Hematopoietic multipotent progenitor cell (in vitro differentiated cells): ENCODE measurements at regions not wholly inside any gene's neighbourhood (a gene's known extent, or its start where the extent isn't known, plus 50 kb on each side); places are given as distances from the start of the nearest gene placed in this dataset.

Experiments
- DNase-seq, 3 donors: peaks; one replicate each; pipeline ENCODE4 v3.0.0-alpha.2; 2011 to 2015; ENCODE audit warnings: low read depth in 2 of 3, low spot score in 2 of 3

GRCh38 chr5:29387384-29387783, 1806.1 kb upstream of the CDH6 start:
- no peak for DNase-seq

DNA sequence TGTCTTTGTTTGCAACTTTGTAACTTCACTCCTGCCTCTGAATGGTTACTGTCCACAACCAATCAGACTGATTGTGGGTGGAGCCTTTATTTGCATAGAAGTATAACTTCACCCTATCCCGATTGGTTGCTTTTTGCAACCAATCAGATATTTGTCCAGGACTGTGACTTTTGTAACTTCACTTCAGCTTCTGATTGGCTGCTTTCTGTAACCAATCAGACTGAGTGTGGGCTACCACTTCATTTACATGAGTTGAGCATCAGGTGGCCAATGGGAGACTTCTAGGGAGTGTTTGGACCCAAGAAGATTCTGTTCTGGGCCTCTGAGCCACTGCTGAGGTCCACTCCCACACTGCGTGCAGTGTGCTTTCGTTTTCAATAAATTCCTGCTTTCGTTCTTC, 1810.7 kb upstream of the CDH6 start:
- no peak for DNase-seq

DNA sequence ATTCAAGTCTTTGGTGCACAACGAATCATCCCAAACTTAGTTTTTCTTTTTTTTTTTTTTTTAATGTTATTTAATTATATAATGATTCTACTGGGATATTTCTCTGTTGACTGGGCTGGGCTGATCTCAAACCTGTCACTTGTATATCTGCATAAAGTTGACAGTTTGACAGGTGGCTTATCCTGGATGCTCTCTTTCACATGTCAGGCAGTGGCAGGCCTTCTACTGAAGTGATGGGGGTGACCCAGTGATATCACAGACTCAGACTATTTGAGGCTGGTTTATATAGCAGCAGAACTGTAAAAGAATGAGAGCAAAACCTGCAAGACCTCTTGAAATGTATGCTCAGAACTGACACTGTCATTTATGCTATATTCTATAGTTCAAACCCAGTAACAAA, 1813.5 kb upstream of the CDH6 start:
- DNase-seq = no peak

- DNase-seq = no peak
These were observed 1813.9 kb upstream of the CDH6 start for GRCh38 chr5:29379619-29380018.

GRCh38 chr5:29378104-29378503, 1815.4 kb upstream of the CDH6 start:
- DNase-seq = no peak

DNA sequence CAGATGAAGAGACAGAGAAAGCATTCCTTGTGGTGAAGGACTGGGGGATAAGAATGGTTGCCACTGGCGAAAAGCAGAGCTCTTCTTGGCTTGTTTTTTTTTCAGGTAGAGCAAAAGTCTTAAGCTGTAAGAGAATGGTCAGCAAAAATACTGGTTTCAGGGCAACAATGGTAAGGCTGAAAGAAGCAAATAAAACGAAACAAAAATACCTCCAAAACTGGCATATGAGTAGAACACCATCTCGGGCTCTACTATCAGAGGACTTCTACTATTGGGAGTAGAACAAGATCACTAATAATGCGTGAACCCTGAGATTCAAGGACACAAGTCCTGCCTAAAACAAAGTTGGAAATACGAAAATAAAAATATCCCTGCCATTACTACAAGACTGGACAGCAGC, 1823.2 kb upstream of the CDH6 start:
- no peak for DNase-seq

DNA sequence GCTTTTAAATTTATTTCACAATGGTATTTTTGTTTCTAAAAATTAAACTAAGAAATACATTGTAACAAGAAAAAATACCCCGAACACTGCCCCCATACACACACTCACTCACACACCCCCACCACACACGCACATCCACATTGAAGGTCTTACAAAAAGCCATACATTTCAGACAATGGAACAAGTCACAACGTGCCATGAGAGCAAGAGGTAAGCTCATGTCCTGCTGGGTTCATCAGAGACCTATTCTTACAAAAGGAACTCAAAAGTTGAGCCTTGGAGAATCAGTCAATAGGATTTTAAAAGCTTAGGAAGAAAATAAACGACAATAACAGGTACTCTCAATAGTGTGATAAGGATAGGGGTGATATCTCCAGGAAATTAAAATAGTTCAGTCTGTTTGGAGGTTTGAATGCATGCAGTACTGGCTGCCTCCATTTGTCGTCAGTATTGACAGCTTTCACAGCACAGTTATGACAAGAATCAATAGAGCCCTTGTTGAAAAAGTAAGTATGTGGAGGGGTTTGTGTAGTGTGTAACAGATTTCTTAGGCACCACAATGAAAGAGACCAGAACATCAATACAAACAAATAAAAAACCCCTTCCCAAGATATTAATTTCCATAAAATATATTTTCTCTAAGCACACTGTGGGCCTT, 1826.2 kb upstream of the CDH6 start:
- DNase-seq = no peak

GRCh38 chr5:29351170-29351569, 1842.3 kb upstream of the CDH6 start:
- no peak for DNase-seq

GRCh38 chr5:29337030-29337429, 1856.5 kb upstream of the CDH6 start:
- no peak for DNase-seq

- no peak for DNase-seq
These were observed 1871.9 kb upstream of the CDH6 start for GRCh38 chr5:29321591-29321990.

GRCh38 chr5:29309359-29309758, 1884.1 kb upstream of the CDH6 start:
- no peak for DNase-seq

DNA sequence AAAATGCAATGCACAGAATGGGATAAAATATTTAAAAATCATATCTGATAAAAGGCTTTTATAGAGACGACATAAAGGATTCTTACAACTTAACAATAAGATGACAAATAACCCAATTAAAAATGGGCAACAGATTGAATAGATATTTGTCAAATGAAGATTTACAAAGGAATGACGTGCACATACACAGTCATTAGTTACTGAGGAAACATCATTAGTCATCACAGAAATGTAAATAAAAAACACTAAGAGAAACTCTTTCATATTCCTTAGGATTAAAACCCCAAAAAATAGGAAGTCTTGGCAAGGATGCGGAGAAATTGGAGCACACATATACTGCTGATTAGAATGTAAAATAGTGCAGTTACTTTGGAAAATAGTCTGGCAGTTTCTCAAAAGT, 1886.0 kb upstream of the CDH6 start:
- no peak for DNase-seq

DNA sequence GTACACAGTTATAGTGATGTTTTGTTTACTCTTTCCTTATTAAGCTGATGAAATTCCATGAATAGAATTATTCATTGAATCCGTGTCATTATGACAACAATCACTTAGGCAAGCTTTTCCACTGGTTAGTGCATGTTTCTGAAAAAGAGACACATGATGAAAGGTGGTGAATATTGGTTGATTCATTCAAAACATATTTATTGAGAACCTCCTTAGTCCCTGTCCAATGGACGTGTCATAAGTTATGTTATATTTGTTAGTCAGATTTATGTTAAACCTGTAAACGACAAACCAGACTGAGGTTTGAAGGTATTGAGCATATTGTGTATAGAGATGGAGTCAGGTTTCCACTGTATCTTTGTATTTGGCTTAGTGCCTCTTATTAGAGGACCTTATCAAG, 1888.9 kb upstream of the CDH6 start:
- DNase-seq = no peak

DNA sequence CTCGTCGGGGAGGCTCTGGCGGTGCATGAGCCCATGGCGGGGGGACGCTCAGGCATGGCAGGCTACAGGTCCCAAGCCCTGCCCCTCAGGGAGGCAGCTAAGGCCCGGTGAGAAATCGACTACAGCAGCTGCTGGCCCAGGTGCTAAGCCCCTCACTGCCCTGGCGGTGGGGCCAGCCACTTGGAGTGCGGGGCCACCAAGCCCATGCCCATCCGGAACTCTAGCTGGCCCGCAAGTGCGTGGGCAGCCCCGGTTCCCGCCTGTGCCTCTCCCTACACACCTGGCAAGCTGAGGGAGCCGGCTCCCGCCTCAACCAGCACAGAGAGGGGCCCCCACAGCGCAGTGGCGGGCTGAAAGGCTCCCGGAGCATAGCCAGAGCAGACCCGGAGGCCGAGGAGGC, 1896.9 kb upstream of the CDH6 start:
- DNase-seq = no peak

DNA sequence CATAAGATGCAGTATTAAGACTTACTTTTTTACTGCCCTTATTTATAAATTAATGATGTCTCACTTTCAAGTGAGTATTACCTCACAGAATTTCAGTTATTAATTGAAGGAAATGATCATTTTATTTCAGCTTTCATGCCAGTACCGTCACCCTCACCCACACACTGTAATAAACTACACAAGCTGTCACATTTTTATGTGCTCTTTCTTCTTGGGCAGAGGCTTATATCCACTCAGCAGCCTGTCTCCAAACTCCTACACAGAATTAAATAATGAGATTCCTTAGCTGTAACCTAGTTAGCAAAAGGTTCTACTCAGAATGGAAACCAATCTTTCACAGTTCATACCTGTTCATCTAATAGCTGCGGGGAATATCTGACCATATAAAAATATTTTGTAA, 1915.8 kb upstream of the CDH6 start:
- DNase-seq = no peak

- no peak for DNase-seq
These were observed 1917.1 kb upstream of the CDH6 start for GRCh38 chr5:29276371-29276770.

- DNase-seq = no peak
These were observed 1929.6 kb upstream of the CDH6 start for GRCh38 chr5:29263915-29264351.

- DNase-seq = no peak
These were observed 1931.0 kb upstream of the CDH6 start for GRCh38 chr5:29262339-29263123.

DNA sequence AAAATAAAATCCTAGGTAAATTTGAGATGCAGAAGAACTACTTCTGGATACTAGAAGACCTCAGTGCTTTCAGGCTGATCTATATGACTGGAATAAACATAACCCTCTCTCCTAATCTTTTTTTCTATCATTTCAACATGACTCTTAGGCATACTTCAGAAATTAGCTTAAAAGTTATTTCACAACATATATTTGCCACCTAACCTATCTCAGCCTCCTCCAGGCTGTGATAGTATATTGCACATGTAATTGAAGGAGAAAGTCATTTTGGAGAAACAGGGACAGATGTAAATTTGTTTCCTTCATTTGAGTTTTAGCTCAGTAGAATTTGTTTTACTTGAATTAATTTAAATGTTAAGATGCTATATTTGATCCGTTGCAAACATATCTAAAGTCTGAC, 1932.3 kb upstream of the CDH6 start:
- DNase-seq = no peak

DNA sequence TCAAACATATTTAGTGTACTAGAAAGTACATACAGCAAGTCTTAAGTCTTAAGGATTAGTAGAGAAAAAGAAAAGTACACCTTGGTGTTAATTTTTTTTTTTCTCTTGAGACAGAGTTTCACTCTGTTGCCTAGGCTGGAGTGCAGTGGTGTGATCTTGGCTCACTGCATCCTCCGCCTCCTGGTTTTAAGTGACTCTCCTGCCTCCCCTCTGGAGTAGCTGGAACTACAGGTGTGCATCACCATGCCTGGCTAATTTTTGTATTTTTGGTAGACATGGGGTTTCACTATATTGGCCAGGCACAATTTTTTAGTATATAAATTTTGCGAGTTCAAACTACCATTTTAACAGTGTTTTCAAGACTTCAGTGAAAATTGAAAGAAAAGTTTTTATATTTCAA, 1941.1 kb upstream of the CDH6 start:
- no peak for DNase-seq

- DNase-seq = no peak
These were observed 1946.0 kb upstream of the CDH6 start for GRCh38 chr5:29247346-29248028.

DNA sequence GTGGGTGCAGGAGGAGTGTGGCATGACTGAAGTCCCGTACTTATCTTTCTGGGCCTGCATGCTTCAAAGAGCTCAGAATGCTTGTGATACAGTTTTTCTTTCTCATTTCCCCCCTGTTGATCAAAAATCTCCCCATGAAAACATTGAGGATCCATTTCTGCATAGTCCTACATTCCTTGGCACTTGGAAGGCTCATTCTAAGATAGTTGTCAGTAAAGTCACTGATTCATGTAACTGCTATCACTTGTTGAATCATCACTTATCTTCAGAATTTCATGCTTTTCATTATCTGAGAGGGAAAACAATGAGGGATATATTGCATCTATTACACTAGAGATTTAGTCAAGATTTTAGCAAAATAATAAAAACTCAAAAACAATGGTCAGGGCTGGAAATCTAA, 1953.1 kb upstream of the CDH6 start:
- no peak for DNase-seq
